ENCODE measurements at regions not wholly inside any gene's neighbourhood (a gene's known extent, or its start where the extent isn't known, plus 50 kb on each side); places are given as distances from the start of the nearest gene placed in this dataset.
"Not testable (repeated sequence)": the region's sequence is repeated elsewhere in the genome, so short reads cannot be mapped to it uniquely, and the experiment has no call there.

- no peak for DNase-seq
These were observed 89.0 kb upstream of the MLN start for GRCh38 chr6:33892581-33893346.

- DNase-seq: no peak
These were observed 84.9 kb upstream of the MLN start for GRCh38 chr6:33888664-33889200.

- DNase-seq: no peak
These were observed 84.4 kb upstream of the MLN start for GRCh38 chr6:33888183-33888582.

GRCh38 chr6:33886673-33887144 is 82.9 kb upstream of the MLN start:
- no peak for DNase-seq

GRCh38 chr6:33885132-33886057 is 81.6 kb upstream of the MLN start:
- peak; percentile 39 to 40 for DNase-seq

- not testable (repeated sequence) for DNase-seq
These were observed 79.8 kb upstream of the MLN start for GRCh38 chr6:33883621-33884020.

GRCh38 chr6:33882154-33882553 is 78.4 kb upstream of the MLN start:
- no peak for DNase-seq

GRCh38 chr6:33880766-33881165 is 77.0 kb upstream of the MLN start:
- no peak for DNase-seq

- DNase-seq: no peak
These were observed 76.4 kb upstream of the MLN start for GRCh38 chr6:33880104-33880678.

- no peak for DNase-seq
These were observed 74.8 kb upstream of the MLN start for GRCh38 chr6:33878562-33878961.

GRCh38 chr6:33877982-33878535 is 74.3 kb upstream of the MLN start:
- no peak for DNase-seq

- DNase-seq: no peak
These were observed 71.9 kb upstream of the MLN start for GRCh38 chr6:33875696-33876095.

- no peak for DNase-seq
These were observed 71.4 kb upstream of the MLN start for GRCh38 chr6:33875141-33875581.

- DNase-seq: no peak
These were observed 70.4 kb upstream of the MLN start for GRCh38 chr6:33874136-33874760.

- no peak for DNase-seq
These were observed 69.0 kb upstream of the MLN start for GRCh38 chr6:33872761-33873160.

- DNase-seq: no peak
These were observed 66.1 kb upstream of the MLN start for GRCh38 chr6:33869826-33870423.

- no peak for DNase-seq
These were observed 65.3 kb upstream of the MLN start for GRCh38 chr6:33869121-33869520.

GRCh38 chr6:33868141-33868540 is 64.3 kb upstream of the MLN start:
- DNase-seq: no peak

GRCh38 chr6:33865478-33866077 is 61.8 kb upstream of the MLN start:
- DNase-seq: no peak

GRCh38 chr6:33863723-33864440 is 60.1 kb upstream of the MLN start:
- no peak for DNase-seq

GRCh38 chr6:33863084-33863483 is 59.3 kb upstream of the MLN start:
- no peak for DNase-seq

All from SW 1271 (cell line).